CD4-positive, CD25-positive, alpha-beta regulatory T cell (primary cell): ENCODE measurements at regions not wholly inside any gene's neighbourhood (a gene's known extent, or its start where the extent isn't known, plus 50 kb on each side); places are given as distances from the start of the nearest gene placed in this dataset.

Experiments
- ATAC-seq, 2 donors: fragments of 150-1000 bp; cut with Tn5 transposase; one replicate each; pipeline ENCODE4 v1.10.0; 2021; ENCODE audit warnings: low read depth in 2 of 2, moderate number of reproducible peaks in 2 of 2, moderate library complexity in 1 of 2
- DNase-seq, 3 donors: peaks; one replicate each; pipeline versions ENCODE4 v3.0.0 to v3.0.0-alpha.2; 2012 to 2022; ENCODE audit warnings: mixed read lengths in 1 of 3
- H3K27ac ChIP-seq: one replicate; pipeline ENCODE4 v1.7.0; 2013; ENCODE audit warnings: mild to moderate bottlenecking, low read length; ENCODE audit not compliant: insufficient read depth, poor library complexity, severe bottlenecking
- H3K27me3 ChIP-seq: one replicate; pipeline ENCODE4 v1.7.0; 2013; ENCODE audit warnings: low read length; ENCODE audit not compliant: control insufficient read depth, insufficient read depth
- H3K36me3 ChIP-seq: one replicate; pipeline ENCODE4 v1.7.0; 2013; ENCODE audit warnings: mild to moderate bottlenecking, low read length, moderate library complexity; ENCODE audit not compliant: control insufficient read depth, insufficient read depth
- H3K4me1 ChIP-seq: 2 replicates; pipeline ENCODE4 v1.7.0; 2013; ENCODE audit warnings: mild to moderate bottlenecking, low read length; ENCODE audit not compliant: insufficient read depth, control insufficient read depth, poor library complexity, severe bottlenecking
- H3K4me3 ChIP-seq: one replicate; pipeline ENCODE4 v1.7.0; 2013; ENCODE audit warnings: low read depth, mild to moderate bottlenecking, low read length, moderate library complexity
- H3K9me3 ChIP-seq, 2 experiments: 1 replicate in 1 of 2; 2 replicates in 1 of 2; pipeline ENCODE4 v1.7.0; 2013; ENCODE audit warnings: low read length in 2 of 2, mild to moderate bottlenecking in 1 of 2, moderate library complexity in 1 of 2; ENCODE audit not compliant: control insufficient read depth in 2 of 2
- H3K27ac Mint-ChIP-seq, 3 donors: one replicate each; pipeline ENCODE4 v1.8.0; 2020 to 2022; ENCODE audit warnings: mild to moderate bottlenecking in 3 of 3, mixed read lengths in 3 of 3, moderate library complexity in 2 of 3
- H3K27me3 Mint-ChIP-seq: one replicate; pipeline ENCODE4 v1.8.0; 2022; ENCODE audit warnings: mild to moderate bottlenecking, mixed read lengths
- H3K36me3 Mint-ChIP-seq: one replicate; pipeline ENCODE4 v1.8.0; 2020; ENCODE audit warnings: mixed read lengths
- H3K4me1 Mint-ChIP-seq, 4 donors: one replicate each; pipeline ENCODE4 v1.8.0; 2020 to 2022; ENCODE audit warnings: mixed read lengths in 4 of 4, mild to moderate bottlenecking in 1 of 4
- H3K4me3 Mint-ChIP-seq, 4 donors: one replicate each; pipeline ENCODE4 v1.8.0; 2020 to 2022; ENCODE audit warnings: mild to moderate bottlenecking in 4 of 4, mixed read lengths in 4 of 4, moderate library complexity in 3 of 4
- H3K9me3 Mint-ChIP-seq, 7 donors: one replicate each; pipeline ENCODE4 v1.8.0; 2020 to 2022; ENCODE audit warnings: mixed read lengths in 7 of 7, mild to moderate bottlenecking in 3 of 7, moderate library complexity in 2 of 7

- Histone ChIP-seq H3K9me3 (no peaks in the 10 kb centered on the region), H3K27me3 (no peaks in the 10 kb centered on the region), H3K36me3 (no peaks in the 10 kb centered on the region), H3K4me3 (no peak overlapping the region), H3K4me1 (no peaks in the 10 kb centered on the region), H3K27ac (no peak overlapping the region)
- ATAC-seq (no peak), DNase-seq (no peak)
- Mint-ChIP-seq H3K4me1 (no peaks in the 10 kb centered on the region), H3K36me3 (no peaks in the 10 kb centered on the region), H3K9me3 (peaks cover 0 to 1% (median 0%) of the 10 kb centered on the region in 7 donors), H3K27ac (no peak overlapping the region), H3K27me3 (no peaks in the 10 kb centered on the region), H3K4me3 (no peak overlapping the region)
Measured at GRCh38 chr18:1575084-1575483, 670.4 kb downstream of the ADCYAP1 start.

DNA sequence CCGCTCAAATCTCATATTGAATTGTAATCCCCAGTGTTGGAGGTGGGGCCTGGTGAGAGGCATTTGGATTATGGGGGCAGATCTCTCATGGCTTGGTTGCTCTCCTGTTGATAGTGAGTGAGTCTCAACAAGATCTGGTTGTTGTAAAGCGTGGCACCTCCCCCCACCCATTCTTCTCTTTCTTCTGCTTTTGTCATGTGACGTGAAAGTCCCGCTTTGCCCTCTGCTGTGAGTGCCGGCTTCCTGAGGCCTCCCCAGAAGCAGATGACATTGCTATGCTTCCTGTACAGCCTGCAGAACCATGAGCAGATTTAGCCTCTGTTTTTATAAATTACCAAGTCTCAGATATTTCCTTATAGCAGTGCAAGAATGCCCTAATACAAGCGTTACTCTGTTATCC, 673.8 kb downstream of the ADCYAP1 start:
- DNase-seq: no peak
- no peaks in the 10 kb centered on the region for H3K36me3 Mint-ChIP-seq

DNA sequence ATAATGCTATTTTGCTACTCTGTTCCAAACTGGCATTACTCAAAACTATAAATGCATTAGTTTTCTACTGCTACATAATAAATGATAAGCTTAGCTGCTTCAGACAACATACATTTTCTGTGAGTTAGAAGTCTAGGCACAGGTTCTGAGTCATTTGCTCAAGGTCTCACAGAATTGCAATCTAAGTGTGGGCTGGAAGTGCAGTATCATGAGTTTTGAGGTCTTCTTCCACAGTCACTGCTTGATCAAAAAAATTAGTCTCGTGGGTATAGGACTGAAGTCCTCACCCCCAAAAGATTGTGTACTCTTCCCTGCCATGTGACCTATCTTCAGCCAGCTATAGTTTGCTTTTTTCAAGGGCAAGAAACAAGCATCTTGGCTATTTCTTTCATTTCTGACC, 676.9 kb downstream of the ADCYAP1 start:
- Histone ChIP-seq H3K9me3 (no peaks in the 10 kb centered on the region), H3K27me3 (no peaks in the 10 kb centered on the region), H3K27ac (no peak overlapping the region), H3K36me3 (no peaks in the 10 kb centered on the region), H3K4me3 (no peak overlapping the region), H3K4me1 (no peaks in the 10 kb centered on the region)
- H3K36me3 Mint-ChIP-seq: no peaks in the 10 kb centered on the region
- DNase-seq: no peak
- H3K4me3 Mint-ChIP-seq: no peak overlapping the region
- no peak for ATAC-seq
- H3K4me1 Mint-ChIP-seq: no peaks in the 10 kb centered on the region
- H3K9me3 Mint-ChIP-seq: peaks cover 0 to 4% (median 0%) of the 10 kb centered on the region in 7 donors
- peaks cover 4% of the 10 kb centered on the region for H3K27me3 Mint-ChIP-seq
- no peak overlapping the region for H3K27ac Mint-ChIP-seq

More for the DNA sequence above, 673.8 kb downstream of the ADCYAP1 start:
- Mint-ChIP-seq H3K9me3 (peaks cover 0 to 2% (median 0%) of the 10 kb centered on the region in 7 donors), H3K27ac (no peak overlapping the region), H3K27me3 (no peaks in the 10 kb centered on the region), H3K4me3 (no peak overlapping the region), H3K4me1 (no peaks in the 10 kb centered on the region)
- no peak for ATAC-seq
- Histone ChIP-seq H3K4me1 (no peaks in the 10 kb centered on the region), H3K4me3 (no peak overlapping the region), H3K27ac (no peak overlapping the region), H3K9me3 (no peaks in the 10 kb centered on the region), H3K27me3 (no peaks in the 10 kb centered on the region), H3K36me3 (no peaks in the 10 kb centered on the region)

DNA sequence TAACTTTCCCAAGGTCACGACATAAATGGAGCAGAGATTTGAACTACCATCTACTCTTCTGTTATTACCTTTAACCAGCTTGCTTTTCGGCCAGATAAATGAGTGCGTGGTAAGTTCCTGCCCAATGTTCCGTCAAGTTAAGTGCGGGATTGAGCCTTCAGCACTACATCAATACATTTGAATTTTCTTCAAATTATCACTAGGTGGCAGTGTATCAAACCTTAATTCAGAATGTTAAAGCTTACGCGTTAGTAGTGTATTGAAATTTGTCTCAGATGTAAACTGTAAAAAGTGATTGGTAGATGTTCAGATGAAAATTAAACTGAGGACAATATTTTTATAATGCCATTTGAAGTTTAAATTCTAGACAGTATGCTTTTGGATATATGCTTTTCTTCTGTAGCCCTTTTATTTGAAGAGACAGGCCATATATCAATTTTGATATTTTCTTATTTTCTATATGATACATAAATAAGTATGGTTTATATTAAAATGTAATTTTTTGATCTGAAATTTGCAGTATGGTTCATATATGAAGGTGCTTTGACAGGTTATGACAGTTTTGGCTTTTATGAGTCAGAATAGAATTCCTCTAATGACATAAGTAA, 681.3 kb downstream of the ADCYAP1 start:
- no peaks in the 10 kb centered on the region for H3K36me3 Mint-ChIP-seq
- H3K4me3 ChIP-seq: no peak overlapping the region
- no peaks in the 10 kb centered on the region for H3K4me1 Mint-ChIP-seq
- H3K4me1 ChIP-seq: no peaks in the 10 kb centered on the region
- peak in 2 of 3 donors; percentile 10 to 29 for DNase-seq
- no peaks in the 10 kb centered on the region for H3K27me3 ChIP-seq
- H3K4me3 Mint-ChIP-seq: no peak overlapping the region
- peaks cover 4% of the 10 kb centered on the region for H3K27me3 Mint-ChIP-seq
- H3K27ac ChIP-seq: no peak overlapping the region
- ATAC-seq: no peak
- no peak overlapping the region for H3K27ac Mint-ChIP-seq
- H3K36me3 ChIP-seq: no peaks in the 10 kb centered on the region
- no peaks in the 10 kb centered on the region for H3K9me3 ChIP-seq
- H3K9me3 Mint-ChIP-seq: peaks cover 0 to 4% (median 0%) of the 10 kb centered on the region in 7 donors

- H3K27me3 ChIP-seq: no peaks in the 10 kb centered on the region
- no peaks in the 10 kb centered on the region for H3K9me3 ChIP-seq
- Mint-ChIP-seq H3K4me1 (no peaks in the 10 kb centered on the region), H3K36me3 (no peaks in the 10 kb centered on the region), H3K27me3 (no peaks in the 10 kb centered on the region), H3K27ac (no peak overlapping the region), H3K4me3 (no peak overlapping the region), H3K9me3 (peaks cover 0 to 2% (median 0%) of the 10 kb centered on the region in 7 donors)
- no peak overlapping the region for H3K4me3 ChIP-seq
- no peaks in the 10 kb centered on the region for H3K4me1 ChIP-seq
- H3K36me3 ChIP-seq: no peaks in the 10 kb centered on the region
- ATAC-seq (no peak), DNase-seq (no peak)
- no peak overlapping the region for H3K27ac ChIP-seq
Measured at GRCh38 chr18:1593091-1593490, 688.4 kb downstream of the ADCYAP1 start.

GRCh38 chr18:1595195-1595594, 690.5 kb downstream of the ADCYAP1 start:
- H3K27ac Mint-ChIP-seq: no peak overlapping the region
- H3K4me3 ChIP-seq: no peak overlapping the region
- no peaks in the 10 kb centered on the region for H3K36me3 ChIP-seq
- no peaks in the 10 kb centered on the region for H3K27me3 Mint-ChIP-seq
- DNase-seq (no peak), ATAC-seq (no peak)
- peaks cover 0 to 2% (median 0%) of the 10 kb centered on the region in 7 donors for H3K9me3 Mint-ChIP-seq
- H3K4me1 Mint-ChIP-seq: no peaks in the 10 kb centered on the region
- H3K36me3 Mint-ChIP-seq: no peaks in the 10 kb centered on the region
- H3K4me1 ChIP-seq: no peaks in the 10 kb centered on the region
- H3K9me3 ChIP-seq: no peaks in the 10 kb centered on the region
- H3K4me3 Mint-ChIP-seq: no peak overlapping the region
- no peaks in the 10 kb centered on the region for H3K27me3 ChIP-seq
- no peak overlapping the region for H3K27ac ChIP-seq

- Histone ChIP-seq H3K36me3 (no peaks in the 10 kb centered on the region), H3K9me3 (no peaks in the 10 kb centered on the region), H3K4me3 (no peak overlapping the region), H3K27ac (no peak overlapping the region), H3K27me3 (no peaks in the 10 kb centered on the region), H3K4me1 (no peaks in the 10 kb centered on the region)
- ATAC-seq: no peak
- Mint-ChIP-seq H3K9me3 (peaks cover 0 to 1% (median 0%) of the 10 kb centered on the region in 7 donors), H3K36me3 (no peaks in the 10 kb centered on the region), H3K27me3 (no peaks in the 10 kb centered on the region), H3K27ac (no peak overlapping the region), H3K4me3 (no peak overlapping the region), H3K4me1 (no peaks in the 10 kb centered on the region)
- DNase-seq: no peak
Measured at GRCh38 chr18:1599196-1599595, 694.5 kb downstream of the ADCYAP1 start.

DNA sequence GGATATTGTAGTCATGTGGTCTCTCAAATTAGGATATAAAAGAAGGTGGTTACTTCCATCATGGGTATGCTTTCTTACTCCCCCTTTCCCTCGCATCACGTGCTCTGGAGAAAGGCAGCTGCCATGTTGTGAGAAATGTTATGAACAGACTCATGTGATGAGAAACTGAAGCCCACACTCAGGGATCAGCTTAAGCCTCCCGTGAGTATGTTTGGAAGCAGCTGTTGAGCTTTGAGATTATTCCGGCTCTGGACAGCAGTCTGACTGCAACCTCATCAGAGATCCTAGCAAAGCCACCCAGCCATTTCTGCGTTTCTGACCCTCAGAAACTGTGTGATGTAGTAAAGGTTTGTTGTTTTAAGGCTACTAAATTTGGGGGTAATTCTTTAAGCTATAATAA, 700.1 kb downstream of the ADCYAP1 start:
- Mint-ChIP-seq H3K27ac (no peak overlapping the region), H3K9me3 (peaks cover 0 to 1% (median 0%) of the 10 kb centered on the region in 7 donors), H3K4me3 (no peak overlapping the region), H3K4me1 (no peaks in the 10 kb centered on the region), H3K36me3 (no peaks in the 10 kb centered on the region), H3K27me3 (no peaks in the 10 kb centered on the region)
- Histone ChIP-seq H3K27ac (no peak overlapping the region), H3K4me3 (no peak overlapping the region), H3K36me3 (no peaks in the 10 kb centered on the region), H3K9me3 (no peaks in the 10 kb centered on the region), H3K4me1 (no peaks in the 10 kb centered on the region), H3K27me3 (no peaks in the 10 kb centered on the region)
- ATAC-seq (no peak), DNase-seq (no peak)
